OCI-LY3 (cell line): ENCODE measurements at regions not wholly inside any gene's neighbourhood (a gene's known extent, or its start where the extent isn't known, plus 50 kb on each side); places are given as distances from the start of the nearest gene placed in this dataset.

Experiments
- EZH2phosphoT487 ChIP-seq: fragments of 200-600 bp; shearing (Covaris generic); IDR thresholded peaks from 2 replicates; pipeline ENCODE4 v1.6.1; 2018; ENCODE audit warnings: antibody characterized with exemption, mixed run types, low read depth
- TF ChIP-seq, protein P1 (sequence below): fragments of 200-600, 300-600 bp; sonication (generic); IDR thresholded peaks from 2 replicates; pipeline ENCODE4 v1.5.1; 2014; ENCODE audit warnings: antibody characterized with exemption, low read length, low read depth

DNA sequence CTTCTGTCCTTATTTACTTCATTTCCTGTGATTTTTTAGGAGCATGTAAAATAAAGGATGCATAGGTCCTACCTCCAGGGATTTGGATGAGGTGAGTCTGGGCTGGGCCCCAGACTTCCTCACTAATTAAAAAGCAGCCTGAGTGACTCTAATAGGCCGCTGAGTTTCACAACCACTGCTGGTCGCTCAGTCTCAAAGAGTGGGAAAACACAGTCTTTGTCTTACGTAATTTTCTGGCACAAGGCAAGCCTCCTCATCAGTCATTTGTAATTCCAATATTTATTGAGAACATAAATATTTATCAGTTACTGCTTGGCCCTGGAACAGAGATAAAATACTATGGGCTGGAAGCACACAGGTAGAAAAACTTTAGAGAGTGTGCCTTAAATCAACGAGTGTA, 195.4 kb upstream of the RUNX1 start:
- TF ChIP-seq, protein P1, sequence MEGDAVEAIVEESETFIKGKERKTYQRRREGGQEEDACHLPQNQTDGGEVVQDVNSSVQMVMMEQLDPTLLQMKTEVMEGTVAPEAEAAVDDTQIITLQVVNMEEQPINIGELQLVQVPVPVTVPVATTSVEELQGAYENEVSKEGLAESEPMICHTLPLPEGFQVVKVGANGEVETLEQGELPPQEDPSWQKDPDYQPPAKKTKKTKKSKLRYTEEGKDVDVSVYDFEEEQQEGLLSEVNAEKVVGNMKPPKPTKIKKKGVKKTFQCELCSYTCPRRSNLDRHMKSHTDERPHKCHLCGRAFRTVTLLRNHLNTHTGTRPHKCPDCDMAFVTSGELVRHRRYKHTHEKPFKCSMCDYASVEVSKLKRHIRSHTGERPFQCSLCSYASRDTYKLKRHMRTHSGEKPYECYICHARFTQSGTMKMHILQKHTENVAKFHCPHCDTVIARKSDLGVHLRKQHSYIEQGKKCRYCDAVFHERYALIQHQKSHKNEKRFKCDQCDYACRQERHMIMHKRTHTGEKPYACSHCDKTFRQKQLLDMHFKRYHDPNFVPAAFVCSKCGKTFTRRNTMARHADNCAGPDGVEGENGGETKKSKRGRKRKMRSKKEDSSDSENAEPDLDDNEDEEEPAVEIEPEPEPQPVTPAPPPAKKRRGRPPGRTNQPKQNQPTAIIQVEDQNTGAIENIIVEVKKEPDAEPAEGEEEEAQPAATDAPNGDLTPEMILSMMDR = no peak
- no peak for TF ChIP-seq EZH2phosphoT487
